Tibial nerve (tissue), 4 donors: ENCODE measurements at regions not wholly inside any gene's neighbourhood (a gene's known extent, or its start where the extent isn't known, plus 50 kb on each side); places are given as distances from the start of the nearest gene placed in this dataset.
"Not testable (repeated sequence)": the region's sequence is repeated elsewhere in the genome, so short reads cannot be mapped to it uniquely, and the experiment has no call there.

Source experiments
- DNase-seq, 2 donors: peaks; one replicate each; pipeline ENCODE4 v3.0.0-alpha.2; 2019; ENCODE audit warnings: low spot score in 2 of 2
- H3K27ac ChIP-seq, 4 donors: fragments of 200-600 bp; sonication (generic) in 3 of 4; one replicate each; pipeline ENCODE4 v1.5.1; 2017 to 2019; ENCODE audit warnings: mild to moderate bottlenecking in 1 of 4
- H3K27me3 ChIP-seq, 2 donors: fragments of 200-600 bp; sonication (generic) in 1 of 2; one replicate each; pipeline versions ENCODE4 v1.5.1 to v1.6.0; 2017 to 2019
- H3K36me3 ChIP-seq, 3 donors: fragments of 200-600 bp; sonication (generic); one replicate each; pipeline ENCODE4 v1.5.1; 2018 to 2019
- H3K4me1 ChIP-seq, 4 donors: fragments of 200-600 bp; sonication (generic) in 3 of 4; one replicate each; pipeline ENCODE4 v1.5.1; 2017 to 2019
- H3K4me3 ChIP-seq, 4 donors: fragments of 200-600 bp; sonication (generic) in 3 of 4; one replicate each; pipeline ENCODE4 v1.5.1; 2017 to 2019; ENCODE audit warnings: mild to moderate bottlenecking in 1 of 4, moderate library complexity in 1 of 4
- H3K9me3 ChIP-seq, 4 donors: fragments of 200-600 bp; sonication (generic) in 3 of 4; one replicate each; pipeline ENCODE4 v1.5.1; 2017 to 2019
- EP300 ChIP-seq, 2 donors: sonication (generic); formaldehyde crosslinking; IDR thresholded peaks; one replicate each; pipeline ENCODE4 v1.6.1; 2017; ENCODE audit warnings: antibody characterized with exemption in 2 of 2, mild to moderate bottlenecking in 1 of 2
- POLR2A ChIP-seq, 2 donors: fragments of 450-650 bp; IDR thresholded peaks; one replicate each; pipeline ENCODE4 v1.6.1; 2017; ENCODE audit warnings: antibody characterized with exemption in 2 of 2, mild to moderate bottlenecking in 2 of 2, moderate library complexity in 2 of 2
- WGBS, 2 donors: methylation state at CpG; one replicate each; pipeline ENCODE4 v1.1.5; 2018; 5-methylcytosine and 5-hydroxymethylcytosine counted together
- TF ChIP-seq, protein P1 (sequence below), 5 experiments: fragments of 200-600 bp in 3 of 5; fragments of 450-650 bp in 2 of 5; sonication (generic) in 3 of 5; IDR thresholded peaks; one replicate each; pipeline ENCODE4 v1.5.1; 2016 to 2019; ENCODE audit warnings: antibody characterized with exemption in 5 of 5, mild to moderate bottlenecking in 3 of 5, moderate library complexity in 2 of 5

DNA sequence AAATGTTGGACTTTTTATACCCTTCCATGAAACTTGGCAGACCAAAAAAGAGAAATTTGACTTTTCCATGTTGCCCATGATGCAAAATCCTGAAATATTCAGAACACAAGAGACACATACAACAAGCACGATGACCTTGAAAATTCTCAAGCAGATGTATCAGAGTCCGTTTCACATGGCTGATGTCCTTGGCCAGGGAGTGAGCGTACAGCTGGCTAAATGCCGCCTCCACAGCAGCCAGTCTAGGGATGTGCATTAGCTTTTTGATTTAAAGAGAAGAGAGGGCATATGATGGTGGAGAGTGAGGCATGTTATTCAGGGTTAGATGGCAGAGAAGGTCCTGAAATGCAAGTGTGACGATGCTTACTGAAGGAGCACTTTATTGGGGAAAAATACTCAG lies 148.0 kb upstream of the SEMA6A start:
- Histone ChIP-seq H3K9me3 (no peaks in the 10 kb centered on the region), H3K27me3 (no peaks in the 10 kb centered on the region), H3K36me3 (no peaks in the 10 kb centered on the region), H3K4me3 (no peak overlapping the region), H3K4me1 (no peaks in the 10 kb centered on the region), H3K27ac (no peak overlapping the region)
- TF ChIP-seq EP300 (IDR thresholded peaks at IDR 0.05) (no peak), POLR2A (IDR thresholded peaks at IDR 0.05) (no peak)
- TF ChIP-seq, protein P1, sequence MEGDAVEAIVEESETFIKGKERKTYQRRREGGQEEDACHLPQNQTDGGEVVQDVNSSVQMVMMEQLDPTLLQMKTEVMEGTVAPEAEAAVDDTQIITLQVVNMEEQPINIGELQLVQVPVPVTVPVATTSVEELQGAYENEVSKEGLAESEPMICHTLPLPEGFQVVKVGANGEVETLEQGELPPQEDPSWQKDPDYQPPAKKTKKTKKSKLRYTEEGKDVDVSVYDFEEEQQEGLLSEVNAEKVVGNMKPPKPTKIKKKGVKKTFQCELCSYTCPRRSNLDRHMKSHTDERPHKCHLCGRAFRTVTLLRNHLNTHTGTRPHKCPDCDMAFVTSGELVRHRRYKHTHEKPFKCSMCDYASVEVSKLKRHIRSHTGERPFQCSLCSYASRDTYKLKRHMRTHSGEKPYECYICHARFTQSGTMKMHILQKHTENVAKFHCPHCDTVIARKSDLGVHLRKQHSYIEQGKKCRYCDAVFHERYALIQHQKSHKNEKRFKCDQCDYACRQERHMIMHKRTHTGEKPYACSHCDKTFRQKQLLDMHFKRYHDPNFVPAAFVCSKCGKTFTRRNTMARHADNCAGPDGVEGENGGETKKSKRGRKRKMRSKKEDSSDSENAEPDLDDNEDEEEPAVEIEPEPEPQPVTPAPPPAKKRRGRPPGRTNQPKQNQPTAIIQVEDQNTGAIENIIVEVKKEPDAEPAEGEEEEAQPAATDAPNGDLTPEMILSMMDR (IDR thresholded peaks at IDR 0.05): no peak
- no peak for DNase-seq
- 79% methylated on average over 5 of the region's 5 CpGs for WGBS, 2 donors

DNA sequence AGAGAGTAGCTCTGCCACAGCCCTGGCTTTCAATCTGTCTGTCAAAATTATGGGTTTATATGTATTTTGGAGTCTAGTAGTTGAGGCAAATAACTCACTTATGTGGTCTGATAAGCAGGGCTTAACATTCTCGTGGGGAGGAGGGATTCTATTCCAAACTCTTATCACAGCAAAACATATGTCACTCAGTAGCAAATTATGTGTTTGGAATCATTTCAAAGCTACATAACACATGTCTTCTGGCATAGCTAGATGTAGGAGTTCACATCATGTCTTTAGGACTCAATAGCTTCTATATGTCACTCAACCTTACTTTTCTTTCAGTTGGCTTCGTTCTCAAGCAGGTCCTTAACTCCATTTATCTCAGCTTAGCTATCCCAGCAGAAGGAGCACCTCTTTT lies 144.5 kb upstream of the SEMA6A start:
- TF ChIP-seq, protein P1 (IDR thresholded peaks at IDR 0.05): no peak
- no peak for TF ChIP-seq POLR2A (IDR thresholded peaks at IDR 0.05)
- no peak for TF ChIP-seq EP300 (IDR thresholded peaks at IDR 0.05)
- Histone ChIP-seq H3K4me3 (no peak overlapping the region), H3K27ac (no peak overlapping the region), H3K27me3 (no peaks in the 10 kb centered on the region), H3K4me1 (no peaks in the 10 kb centered on the region), H3K9me3 (no peaks in the 10 kb centered on the region), H3K36me3 (no peaks in the 10 kb centered on the region)
- WGBS, 2 donors: 68 to 85% methylated on average over 2 of the region's 2 CpGs
- no peak for DNase-seq

DNA sequence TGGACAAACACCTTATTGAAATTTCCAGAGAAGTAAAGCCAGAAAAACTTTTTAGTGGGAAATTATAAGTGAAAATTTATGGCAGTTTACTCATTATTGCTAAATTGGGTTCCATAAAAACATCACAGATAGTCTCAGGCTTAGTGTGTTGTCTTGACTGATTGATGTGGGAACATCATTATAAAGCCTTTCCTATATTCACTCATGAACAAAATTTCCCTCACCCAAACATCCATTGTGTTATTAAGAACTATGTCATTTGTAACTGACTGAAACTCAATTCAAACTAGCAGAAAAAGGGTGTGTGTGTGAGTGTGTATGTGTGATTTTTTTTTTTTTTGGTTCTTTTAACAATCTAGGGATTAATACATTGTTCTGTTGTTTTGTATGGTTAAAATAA lies 143.7 kb upstream of the SEMA6A start:
- H3K4me1 ChIP-seq: no peaks in the 10 kb centered on the region

DNA sequence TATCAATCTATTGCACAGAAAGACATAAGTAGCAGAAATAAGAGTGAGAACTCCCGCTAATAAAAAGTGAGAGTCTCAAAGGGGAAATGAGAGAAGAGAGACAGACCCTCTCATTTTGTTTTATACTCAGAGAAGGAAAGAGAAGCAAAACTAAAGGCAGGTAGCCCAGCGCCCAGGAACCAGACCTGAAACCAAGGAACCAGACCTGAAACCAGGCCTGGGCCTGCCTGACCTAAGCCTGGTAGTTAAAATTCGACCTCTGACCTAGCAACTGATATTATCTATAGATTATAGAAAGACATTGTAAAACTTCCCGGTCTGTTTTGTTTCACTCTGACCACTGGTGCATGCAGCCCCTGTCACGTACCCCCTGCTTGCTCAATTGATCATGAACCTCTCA lies 134.5 kb upstream of the SEMA6A start:
- no peak overlapping the region for H3K27ac ChIP-seq
- H3K36me3 ChIP-seq: no peaks in the 10 kb centered on the region
- TF ChIP-seq, protein P1 (IDR thresholded peaks at IDR 0.05): no peak
- TF ChIP-seq POLR2A (IDR thresholded peaks at IDR 0.05) (no peak), EP300 (IDR thresholded peaks at IDR 0.05) (no peak)
- H3K9me3 ChIP-seq: no peaks in the 10 kb centered on the region
- no peak overlapping the region for H3K4me3 ChIP-seq
- H3K27me3 ChIP-seq: no peaks in the 10 kb centered on the region
- no peaks in the 10 kb centered on the region for H3K4me1 ChIP-seq
- no peak for DNase-seq
- WGBS, 2 donors: 84 to 85% methylated on average over 5 of the region's 5 CpGs

More for the DNA sequence above, 143.7 kb upstream of the SEMA6A start:
- Histone ChIP-seq H3K27me3 (no peaks in the 10 kb centered on the region), H3K36me3 (no peaks in the 10 kb centered on the region), H3K4me3 (no peak overlapping the region), H3K9me3 (no peaks in the 10 kb centered on the region), H3K27ac (no peak overlapping the region)
- TF ChIP-seq EP300 (IDR thresholded peaks at IDR 0.05) (no peak), POLR2A (IDR thresholded peaks at IDR 0.05) (no peak)
- TF ChIP-seq, protein P1 (IDR thresholded peaks at IDR 0.05): no peak
- DNase-seq: no peak

DNA sequence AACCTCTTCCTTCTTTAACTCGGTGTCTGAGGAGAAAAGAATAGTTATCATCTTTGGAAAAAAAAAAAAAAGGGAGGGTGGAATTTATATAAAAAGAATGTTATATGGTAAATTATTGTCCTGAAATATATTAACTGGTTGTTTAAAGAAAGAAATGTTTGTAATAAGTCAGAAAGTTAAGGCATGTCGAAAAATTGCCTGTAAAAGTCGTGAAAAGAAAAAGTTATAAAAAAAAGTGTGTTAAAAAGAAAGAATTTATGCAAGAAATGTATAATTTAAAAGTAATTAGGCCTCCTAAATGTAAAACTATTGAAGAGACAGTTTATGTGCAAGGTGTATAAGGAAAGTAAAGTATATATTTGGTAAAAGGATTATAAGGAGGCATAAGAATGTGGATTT lies 130.5 kb upstream of the SEMA6A start:
- 87% methylated on average over 3 of the region's 3 CpGs for WGBS, 2 donors

GRCh38 chr5:116703941-116704340 lies 129.3 kb upstream of the SEMA6A start:
- Histone ChIP-seq H3K4me1 (no peaks in the 10 kb centered on the region), H3K4me3 (no peak overlapping the region), H3K27me3 (no peaks in the 10 kb centered on the region), H3K36me3 (no peaks in the 10 kb centered on the region), H3K9me3 (no peaks in the 10 kb centered on the region), H3K27ac (no peak overlapping the region)
- TF ChIP-seq, protein P1 (IDR thresholded peaks at IDR 0.05): no peak
- no peak for TF ChIP-seq EP300 (IDR thresholded peaks at IDR 0.05)
- no peak for TF ChIP-seq POLR2A (IDR thresholded peaks at IDR 0.05)
- 84 to 88% methylated on average over 5 of the region's 5 CpGs for WGBS, 2 donors
- no peak for DNase-seq

More for the DNA sequence above, 130.5 kb upstream of the SEMA6A start:
- H3K9me3 ChIP-seq, H3K4me1 ChIP-seq, DNase-seq, H3K36me3 ChIP-seq, H3K27me3 ChIP-seq, H3K4me3 ChIP-seq, H3K27ac ChIP-seq: not testable (repeated sequence)
